OCI-LY3 (cell line): ENCODE measurements at regions not wholly inside any gene's neighbourhood (a gene's known extent, or its start where the extent isn't known, plus 50 kb on each side); places are given as distances from the start of the nearest gene placed in this dataset.

Experiments used
- H2AFZ ChIP-seq: fragments of 200-600, 300-600 bp; shearing (Covaris generic); 2 replicates; pipeline ENCODE4 v1.6.0; 2014; ENCODE audit warnings: antibody characterized with exemption, low read depth, low read length
- H3K27ac ChIP-seq: fragments of 200-600, 300-600 bp; sonication (generic); 2 replicates; pipeline ENCODE4 v1.5.1; 2014; ENCODE audit warnings: mild to moderate bottlenecking, low read length, moderate library complexity, mixed read lengths
- H3K27me3 ChIP-seq: fragments of 200-600, 300-600 bp; sonication (generic); 2 replicates; pipeline ENCODE4 v1.6.1; 2014; ENCODE audit warnings: low read depth, low read length, mixed read lengths
- H3K36me3 ChIP-seq: fragments of 200-600, 300-600 bp; sonication (generic); replicated peaks from 2 replicates; pipeline ENCODE3; 2014; ENCODE audit warnings: low read depth, low read length, mixed read lengths
- H3K4me1 ChIP-seq: fragments of 300-600, 200-600 bp; sonication (generic); 2 replicates; pipeline ENCODE4 v1.6.1; 2014; ENCODE audit warnings: low read length, mixed read lengths
- H3K4me2 ChIP-seq: fragments of 200-600, 300-600 bp; sonication (generic); 2 replicates; pipeline ENCODE4 v1.6.1; 2014; ENCODE audit warnings: low read length, mixed read lengths
- H3K4me3 ChIP-seq: fragments of 300-600, 200-600 bp; sonication (generic); 2 replicates; pipeline ENCODE4 v1.5.1; 2014; ENCODE audit warnings: antibody characterized with exemption, mild to moderate bottlenecking, low read length, moderate library complexity
- H3K79me2 ChIP-seq: fragments of 300-600, 200-600 bp; shearing (Covaris generic); 2 replicates; pipeline ENCODE4 v1.6.1; 2014; ENCODE audit warnings: mild to moderate bottlenecking, low read length, mixed read lengths
- H3K9ac ChIP-seq: fragments of 300-600, 200-600 bp; shearing (Covaris generic); 2 replicates; pipeline ENCODE4 v1.6.0; 2014; ENCODE audit warnings: mild to moderate bottlenecking, low read length, moderate library complexity
- H3K9me3 ChIP-seq: fragments of 200-600, 300-600 bp; shearing (Covaris generic); 2 replicates; pipeline ENCODE4 v1.6.1; 2014; ENCODE audit warnings: low read length, mixed read lengths; ENCODE audit not compliant: insufficient read depth
- H4K20me1 ChIP-seq: fragments of 200-600, 300-600 bp; sonication (generic); 2 replicates; pipeline ENCODE4 v1.6.1; 2016; ENCODE audit warnings: low read length, mixed read lengths; ENCODE audit not compliant: insufficient read depth
- EZH2phosphoT487 ChIP-seq: fragments of 200-600 bp; shearing (Covaris generic); IDR thresholded peaks from 2 replicates; pipeline ENCODE4 v1.6.1; 2018; ENCODE audit warnings: antibody characterized with exemption, mixed run types, low read depth
- TF ChIP-seq, protein P1 (sequence below): fragments of 200-600, 300-600 bp; sonication (generic); IDR thresholded peaks from 2 replicates; pipeline ENCODE4 v1.5.1; 2014; ENCODE audit warnings: antibody characterized with exemption, low read length, low read depth

DNA sequence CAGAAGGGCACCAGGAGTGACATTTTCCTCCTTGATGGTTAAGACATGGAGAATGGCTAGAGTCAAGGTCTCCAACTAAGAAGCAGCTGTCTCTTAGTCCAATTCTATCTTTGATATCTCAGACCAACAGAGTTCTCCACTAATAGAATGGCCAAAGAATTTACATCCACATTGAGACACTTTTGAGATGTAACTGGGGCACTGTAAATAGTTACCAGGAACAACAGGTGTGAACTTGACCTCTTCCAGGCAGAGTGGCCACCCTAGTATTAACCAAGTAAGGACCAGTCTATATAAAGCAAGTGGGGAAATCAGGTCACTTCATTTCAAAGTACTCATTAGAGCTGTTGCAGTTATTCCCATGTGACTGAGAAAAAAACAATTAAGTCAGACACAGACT lies 159.7 kb upstream of the RAD23B start:
- TF ChIP-seq, protein P1, sequence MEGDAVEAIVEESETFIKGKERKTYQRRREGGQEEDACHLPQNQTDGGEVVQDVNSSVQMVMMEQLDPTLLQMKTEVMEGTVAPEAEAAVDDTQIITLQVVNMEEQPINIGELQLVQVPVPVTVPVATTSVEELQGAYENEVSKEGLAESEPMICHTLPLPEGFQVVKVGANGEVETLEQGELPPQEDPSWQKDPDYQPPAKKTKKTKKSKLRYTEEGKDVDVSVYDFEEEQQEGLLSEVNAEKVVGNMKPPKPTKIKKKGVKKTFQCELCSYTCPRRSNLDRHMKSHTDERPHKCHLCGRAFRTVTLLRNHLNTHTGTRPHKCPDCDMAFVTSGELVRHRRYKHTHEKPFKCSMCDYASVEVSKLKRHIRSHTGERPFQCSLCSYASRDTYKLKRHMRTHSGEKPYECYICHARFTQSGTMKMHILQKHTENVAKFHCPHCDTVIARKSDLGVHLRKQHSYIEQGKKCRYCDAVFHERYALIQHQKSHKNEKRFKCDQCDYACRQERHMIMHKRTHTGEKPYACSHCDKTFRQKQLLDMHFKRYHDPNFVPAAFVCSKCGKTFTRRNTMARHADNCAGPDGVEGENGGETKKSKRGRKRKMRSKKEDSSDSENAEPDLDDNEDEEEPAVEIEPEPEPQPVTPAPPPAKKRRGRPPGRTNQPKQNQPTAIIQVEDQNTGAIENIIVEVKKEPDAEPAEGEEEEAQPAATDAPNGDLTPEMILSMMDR: no peak
- TF ChIP-seq EZH2phosphoT487: no peak
- no peak overlapping the region for H3K9ac ChIP-seq
- H2AFZ ChIP-seq: no peak overlapping the region
- H3K9me3 ChIP-seq: no peaks in the 10 kb centered on the region
- no peaks in the 10 kb centered on the region for H3K79me2 ChIP-seq
- H4K20me1 ChIP-seq: no peaks in the 10 kb centered on the region
- H3K4me3 ChIP-seq: no peak overlapping the region
- H3K4me1 ChIP-seq: no peaks in the 10 kb centered on the region
- no peak overlapping the region for H3K27ac ChIP-seq
- no peak overlapping the region for H3K4me2 ChIP-seq
- no peaks in the 10 kb centered on the region for H3K36me3 ChIP-seq
- H3K27me3 ChIP-seq: peaks cover 41% of the 10 kb centered on the region

DNA sequence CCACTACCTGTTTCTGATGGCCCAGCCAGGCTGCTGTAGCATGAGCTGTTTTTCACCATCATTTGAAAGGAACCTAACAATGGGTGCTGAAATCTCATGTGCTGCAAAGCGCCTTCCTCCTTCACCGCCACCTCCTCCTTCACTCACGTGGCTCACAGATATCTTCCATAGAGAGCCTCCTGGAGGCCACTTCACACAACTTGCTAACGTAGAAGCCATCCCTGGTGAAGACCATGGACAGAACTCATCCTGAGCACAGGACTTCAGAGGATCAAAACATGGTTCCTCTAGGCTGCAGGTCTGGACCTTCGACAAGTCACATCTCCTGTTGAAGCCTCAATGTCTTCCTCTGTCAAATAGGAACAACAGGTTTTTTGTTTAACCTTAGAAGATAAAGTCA lies 155.5 kb upstream of the RAD23B start:
- no peak overlapping the region for H3K4me3 ChIP-seq
- peaks cover 35% of the 10 kb centered on the region for H3K27me3 ChIP-seq
- no peak for TF ChIP-seq EZH2phosphoT487
- TF ChIP-seq, protein P1: no peak; the same call in 1 of the 2 replicates
- no peaks in the 10 kb centered on the region for H3K79me2 ChIP-seq
- no peak overlapping the region for H3K4me2 ChIP-seq
- no peak overlapping the region for H3K9ac ChIP-seq
- no peaks in the 10 kb centered on the region for H4K20me1 ChIP-seq
- H3K9me3 ChIP-seq: no peaks in the 10 kb centered on the region
- no peak overlapping the region for H2AFZ ChIP-seq
- no peak overlapping the region for H3K27ac ChIP-seq
- no peaks in the 10 kb centered on the region for H3K36me3 ChIP-seq
- H3K4me1 ChIP-seq: no peaks in the 10 kb centered on the region

DNA sequence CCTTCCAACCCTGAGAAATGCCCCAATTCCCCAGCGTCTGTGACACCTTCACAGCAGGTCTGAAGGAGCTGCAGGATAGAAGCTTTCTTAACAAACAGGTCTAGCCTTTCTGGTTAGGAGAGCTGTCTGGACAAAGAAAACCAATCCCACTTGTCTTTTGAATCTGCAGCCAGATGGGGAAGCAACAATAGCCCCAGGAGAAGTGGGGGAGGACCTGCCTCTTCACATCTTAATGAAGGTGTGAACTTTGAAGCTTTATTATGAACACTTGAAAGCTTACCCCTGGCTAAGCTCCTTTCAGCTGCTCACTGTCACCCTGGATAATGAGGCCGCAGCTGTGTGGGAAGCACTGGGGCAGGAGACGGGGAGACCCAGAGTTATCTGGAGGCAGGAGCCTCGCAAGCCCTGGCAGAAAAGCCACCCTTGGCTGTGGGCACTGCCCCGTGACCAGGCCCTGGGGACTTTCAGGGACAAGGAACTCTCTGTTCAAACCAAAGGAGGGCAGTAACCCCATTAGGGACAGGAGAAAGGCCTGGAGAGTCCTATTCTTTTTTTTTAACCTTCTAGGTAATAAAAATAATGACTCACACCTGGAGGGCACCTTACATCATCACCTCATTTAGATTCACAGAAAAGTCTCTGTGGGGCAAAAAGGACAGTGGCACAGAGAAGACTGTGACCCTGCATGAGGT lies 151.8 kb upstream of the RAD23B start:
- Histone ChIP-seq H3K4me3 (no peak overlapping the region), H3K4me2 (no peak overlapping the region), H2AFZ (no peak overlapping the region), H3K9ac (no peak overlapping the region), H4K20me1 (no peaks in the 10 kb centered on the region), H3K4me1 (peaks cover 5% of the 10 kb centered on the region; the same call in 1 of the 2 replicates), H3K36me3 (no peaks in the 10 kb centered on the region), H3K27me3 (peaks cover 31% of the 10 kb centered on the region), H3K27ac (no peak overlapping the region), H3K79me2 (no peaks in the 10 kb centered on the region), H3K9me3 (no peaks in the 10 kb centered on the region)
- no peak for TF ChIP-seq EZH2phosphoT487
- TF ChIP-seq, protein P1: no peak

DNA sequence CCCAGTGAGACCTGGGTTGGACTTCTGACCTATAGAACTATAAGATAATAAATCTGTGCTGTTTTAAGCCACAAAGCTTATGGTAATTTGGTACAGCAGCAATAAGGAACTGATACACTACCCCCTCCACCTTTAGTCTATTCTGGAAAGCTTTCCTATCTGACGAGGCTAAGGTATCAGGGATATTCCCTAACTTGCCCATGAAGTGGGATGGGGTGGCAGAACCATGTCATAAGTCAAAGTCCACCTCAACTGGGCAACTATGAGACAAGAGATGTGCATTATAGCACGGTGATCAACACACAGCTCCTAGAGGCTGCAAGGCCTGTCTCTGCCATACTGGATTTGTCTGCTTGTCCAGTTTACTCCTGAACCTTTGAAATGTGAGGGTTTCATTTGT lies 146.8 kb upstream of the RAD23B start:
- H3K9me3 ChIP-seq: no peaks in the 10 kb centered on the region
- H3K79me2 ChIP-seq: no peaks in the 10 kb centered on the region
- peaks cover 8% of the 10 kb centered on the region; the same call in 1 of the 2 replicates for H3K4me1 ChIP-seq
- H3K27ac ChIP-seq: no peak overlapping the region
- no peak overlapping the region for H3K9ac ChIP-seq
- H3K36me3 ChIP-seq: no peaks in the 10 kb centered on the region
- H4K20me1 ChIP-seq: no peaks in the 10 kb centered on the region
- no peak overlapping the region for H3K4me2 ChIP-seq
- H2AFZ ChIP-seq: no peak overlapping the region
- no peak for TF ChIP-seq EZH2phosphoT487
- TF ChIP-seq, protein P1: no peak
- no peak overlapping the region for H3K4me3 ChIP-seq
- H3K27me3 ChIP-seq: peaks cover 43% of the 10 kb centered on the region
